Activated CD4-positive, alpha-beta T cell treated with anti-CD3 and anti-CD28 coated beads, Interleukin-2, Interleukin-4, amounts not matched to agents 100 ng/mL and 50 ng/mL, durations not matched to agents 16 hours and 8 hours (primary cell): ENCODE measurements at regions not wholly inside any gene's neighbourhood (a gene's known extent, or its start where the extent isn't known, plus 50 kb on each side); places are given as distances from the start of the nearest gene placed in this dataset.
"Not testable (repeated sequence)": the region's sequence is repeated elsewhere in the genome, so short reads cannot be mapped to it uniquely, and the experiment has no call there.

Experiments used
- DNase-seq: peaks from one replicate; pipeline ENCODE4 v3.0.0-alpha.2; 2020; ENCODE audit warnings: low spot score

- DNase-seq = no peak
Observed at GRCh38 chr12:116361414-116362223, 84.1 kb upstream of the MED13L start.

GRCh38 chr12:116365114-116365513, 87.6 kb upstream of the MED13L start:
- no peak for DNase-seq

- no peak for DNase-seq
Observed at GRCh38 chr12:116365606-116366455, 88.3 kb upstream of the MED13L start.

GRCh38 chr12:116366456-116366776, 88.9 kb upstream of the MED13L start:
- DNase-seq = no peak

GRCh38 chr12:116366824-116367223, 89.3 kb upstream of the MED13L start:
- DNase-seq = no peak

- DNase-seq = no peak
Observed at GRCh38 chr12:116368196-116369194, 91.0 kb upstream of the MED13L start.

DNA sequence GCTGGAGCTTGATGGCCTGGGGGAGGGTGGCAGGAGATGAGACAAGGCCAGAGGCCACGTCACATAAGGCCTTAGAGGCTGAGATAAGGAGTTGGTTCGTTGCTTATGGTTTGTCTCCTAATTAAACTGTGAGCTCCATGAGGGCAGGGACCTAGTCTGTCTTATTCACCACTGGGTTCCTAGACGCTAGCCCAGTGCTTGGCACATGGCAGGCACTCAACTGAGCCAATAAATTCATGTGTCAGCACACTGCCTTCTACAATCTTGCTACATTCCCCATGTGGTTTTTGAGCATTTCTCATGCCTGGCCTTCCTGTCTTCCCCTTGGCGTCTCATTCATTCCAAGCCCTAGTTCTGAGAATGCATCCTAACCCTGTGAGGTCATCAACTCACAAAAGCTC, 92.5 kb upstream of the MED13L start:
- DNase-seq = no peak

- no peak for DNase-seq
Observed at GRCh38 chr12:116370886-116371580, 93.5 kb upstream of the MED13L start.

DNA sequence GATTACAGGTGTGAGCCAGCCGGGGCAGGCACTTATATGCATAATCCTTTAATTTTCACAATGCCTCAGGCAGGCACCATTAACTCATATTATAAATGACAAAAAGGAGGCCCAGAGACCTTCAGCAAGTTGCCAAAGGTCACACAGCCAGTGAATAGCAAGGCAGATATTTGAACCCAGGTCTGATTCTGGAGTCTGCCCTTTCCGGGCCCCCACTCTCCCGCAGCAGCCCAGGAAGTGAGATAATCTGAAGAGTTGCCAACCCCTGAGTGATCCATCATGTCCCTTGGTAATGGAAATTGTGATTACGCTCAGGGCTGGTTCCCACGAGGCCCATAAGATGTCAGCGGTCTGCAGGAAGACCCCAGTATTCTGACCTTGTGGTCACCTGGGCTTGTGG, 95.3 kb upstream of the MED13L start:
- DNase-seq = no peak

DNA sequence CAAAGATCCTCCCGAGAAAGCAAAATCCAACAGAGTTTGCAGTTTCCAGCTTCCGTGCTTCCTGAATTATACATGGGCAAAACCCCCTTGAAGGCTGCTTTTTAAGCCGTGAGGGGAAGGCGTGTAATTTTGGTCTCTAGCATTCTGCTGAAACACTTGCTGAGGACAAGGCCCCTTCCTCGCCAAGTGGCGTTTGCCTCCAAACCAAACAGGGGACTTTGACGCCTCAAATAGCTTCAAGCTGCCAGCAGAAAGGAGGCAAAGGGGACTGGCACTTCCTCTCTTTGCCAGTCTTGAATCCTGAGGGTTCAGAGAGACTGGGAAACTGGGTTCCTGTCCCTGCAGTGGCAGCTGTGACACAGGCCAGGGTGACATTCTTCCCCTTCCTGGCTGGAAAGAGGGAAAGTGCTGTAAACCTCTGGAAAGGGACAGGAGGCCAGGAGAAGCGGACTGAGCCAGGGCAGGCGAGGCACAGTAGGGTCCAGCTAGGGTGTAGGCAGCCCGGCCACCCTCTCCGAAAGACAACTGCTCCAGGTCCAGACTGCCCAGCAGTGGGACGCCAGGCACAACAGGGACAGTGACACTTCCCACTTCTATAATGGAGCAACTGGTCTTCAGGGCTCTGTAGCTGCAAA, 96.2 kb upstream of the MED13L start:
- no peak for DNase-seq

GRCh38 chr12:116374207-116374606, 96.7 kb upstream of the MED13L start:
- DNase-seq = no peak

GRCh38 chr12:116375278-116375842, 97.9 kb upstream of the MED13L start:
- no peak for DNase-seq

- DNase-seq = peak; percentile 59
Observed at GRCh38 chr12:116376354-116377193, 99.1 kb upstream of the MED13L start.

- DNase-seq = not testable (repeated sequence)
Observed at GRCh38 chr12:116377194-116377571, 99.7 kb upstream of the MED13L start.

- DNase-seq = no peak
Observed at GRCh38 chr12:116378002-116378401, 100.5 kb upstream of the MED13L start.

DNA sequence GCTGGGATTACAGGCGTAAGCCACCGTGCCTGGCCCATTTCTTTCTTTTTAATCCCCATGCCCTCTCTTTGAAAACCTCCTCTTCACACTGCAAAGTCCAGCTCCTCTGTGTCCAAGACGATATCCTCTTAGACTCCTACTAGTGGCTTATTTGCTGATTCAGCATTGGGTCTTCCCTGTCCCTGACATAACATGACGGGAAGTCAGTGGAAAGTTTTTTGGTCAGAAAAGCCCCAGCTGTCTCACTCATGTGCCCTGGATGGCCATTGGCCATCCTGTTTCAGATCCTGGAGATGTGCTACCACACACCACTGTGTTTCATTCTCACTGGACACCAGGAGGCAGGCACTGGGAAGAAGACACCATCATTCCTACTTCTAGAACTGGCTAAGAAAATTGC, 102.6 kb upstream of the MED13L start:
- DNase-seq = no peak

DNA sequence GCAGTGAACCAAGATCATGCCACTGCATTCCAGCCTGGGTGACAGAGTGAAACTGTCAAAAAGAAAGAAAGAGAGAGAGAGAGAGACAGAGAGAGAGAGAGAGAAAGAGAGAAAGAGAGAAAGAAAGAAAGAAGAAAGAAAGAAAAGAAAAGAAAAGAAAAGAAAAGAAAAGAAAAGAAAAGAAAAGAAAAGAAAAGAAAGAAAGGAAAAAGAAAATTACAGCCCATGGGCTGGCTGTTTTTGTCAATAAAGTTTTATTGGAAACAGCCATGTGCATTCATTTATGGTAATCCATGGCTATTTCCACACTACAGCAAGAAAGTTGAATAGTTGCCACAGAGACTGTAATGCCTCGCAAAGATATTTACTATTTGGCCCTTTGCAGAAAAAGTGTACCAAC, 103.2 kb upstream of the MED13L start:
- not testable (repeated sequence) for DNase-seq

GRCh38 chr12:116381240-116381743, 103.8 kb upstream of the MED13L start:
- no peak for DNase-seq
